ENCODE measurements at regions not wholly inside any gene's neighbourhood (a gene's known extent, or its start where the extent isn't known, plus 50 kb on each side); places are given as distances from the start of the nearest gene placed in this dataset.

- Histone ChIP-seq H3K27ac (no peak overlapping the region), H3K4me3 (no peak overlapping the region), H3K4me1 (ENCODE audit: low read depth) (no peaks in the 10 kb centered on the region), H3K36me3 (no peaks in the 10 kb centered on the region), H3K9me3 (ENCODE audit: low read depth) (no peaks in the 10 kb centered on the region), H3K27me3 (no peaks in the 10 kb centered on the region)
- no peak for DNase-seq (ENCODE audit: low read depth in 1 of 2, low spot score in 1 of 2)
- TF ChIP-seq CTCF (IDR thresholded peaks at IDR 0.05; ENCODE audit: low read depth, low read length), result no peak
Observed at GRCh38 chr4:36614011-36614410, 332.6 kb downstream of the DTHD1 start.

- Histone ChIP-seq H3K27me3 (no peaks in the 10 kb centered on the region), H3K36me3 (no peaks in the 10 kb centered on the region), H3K9me3 (ENCODE audit: low read depth) (no peaks in the 10 kb centered on the region), H3K27ac (no peak overlapping the region), H3K4me3 (no peak overlapping the region), H3K4me1 (ENCODE audit: low read depth) (no peaks in the 10 kb centered on the region)
- no peak for TF ChIP-seq CTCF (IDR thresholded peaks at IDR 0.05; ENCODE audit: low read depth, low read length)
- no peak for DNase-seq (ENCODE audit: low read depth in 1 of 2, low spot score in 1 of 2)
Observed at GRCh38 chr4:36618102-36618501, 336.7 kb downstream of the DTHD1 start.

- no peak overlapping the region for H3K27ac ChIP-seq
- no peaks in the 10 kb centered on the region for H3K36me3 ChIP-seq
- H3K4me3 ChIP-seq, result no peak overlapping the region
- H3K27me3 ChIP-seq, result no peaks in the 10 kb centered on the region
- H3K4me1 ChIP-seq (ENCODE audit: low read depth), result no peaks in the 10 kb centered on the region
- no peaks in the 10 kb centered on the region for H3K9me3 ChIP-seq (ENCODE audit: low read depth)
- DNase-seq (ENCODE audit: low read depth in 1 of 2, low spot score in 1 of 2), result no peak
- no peak for TF ChIP-seq CTCF (IDR thresholded peaks at IDR 0.05; ENCODE audit: low read depth, low read length)
Observed at GRCh38 chr4:36624030-36624429, 342.6 kb downstream of the DTHD1 start.

- H3K9me3 ChIP-seq (ENCODE audit: low read depth), result no peaks in the 10 kb centered on the region
- no peak overlapping the region for H3K4me3 ChIP-seq
- no peak overlapping the region for H3K27ac ChIP-seq
- H3K27me3 ChIP-seq, result no peaks in the 10 kb centered on the region
- TF ChIP-seq CTCF (IDR thresholded peaks at IDR 0.05; ENCODE audit: low read depth, low read length), result no peak
- no peaks in the 10 kb centered on the region for H3K36me3 ChIP-seq
- H3K4me1 ChIP-seq (ENCODE audit: low read depth), result no peaks in the 10 kb centered on the region
- DNase-seq (ENCODE audit: low read depth in 1 of 2, low spot score in 1 of 2), result no peak
Observed at GRCh38 chr4:36638273-36638811, 356.9 kb downstream of the DTHD1 start.

- Histone ChIP-seq H3K9me3 (ENCODE audit: low read depth) (no peaks in the 10 kb centered on the region), H3K4me1 (ENCODE audit: low read depth) (no peaks in the 10 kb centered on the region), H3K4me3 (no peak overlapping the region), H3K27ac (no peak overlapping the region), H3K36me3 (no peaks in the 10 kb centered on the region), H3K27me3 (no peaks in the 10 kb centered on the region)
- DNase-seq (ENCODE audit: low read depth in 1 of 2, low spot score in 1 of 2), result no peak
- TF ChIP-seq CTCF (IDR thresholded peaks at IDR 0.05; ENCODE audit: low read depth, low read length), result no peak
Observed at GRCh38 chr4:36640876-36641275, 359.5 kb downstream of the DTHD1 start.

- DNase-seq (ENCODE audit: low read depth in 1 of 2, low spot score in 1 of 2), result no peak
- TF ChIP-seq CTCF (IDR thresholded peaks at IDR 0.05; ENCODE audit: low read depth, low read length), result no peak
- H3K36me3 ChIP-seq, result no peaks in the 10 kb centered on the region
- no peak overlapping the region for H3K4me3 ChIP-seq
- H3K9me3 ChIP-seq (ENCODE audit: low read depth), result no peaks in the 10 kb centered on the region
- H3K27ac ChIP-seq, result no peak overlapping the region
- H3K4me1 ChIP-seq (ENCODE audit: low read depth), result no peaks in the 10 kb centered on the region
- no peaks in the 10 kb centered on the region for H3K27me3 ChIP-seq
Observed at GRCh38 chr4:36651253-36651652, 369.8 kb downstream of the DTHD1 start.
